H1 (cell line): ENCODE measurements at regions not wholly inside any gene's neighbourhood (a gene's known extent, or its start where the extent isn't known, plus 50 kb on each side); places are given as distances from the start of the nearest gene placed in this dataset.

ENCODE experiments used
- CTCF ChIA-PET: fragments of 300-600 bp; sonication (Branson Sonifier 250); formaldehyde crosslinking; loops from one replicate; lab custom pipeline; 2021; ENCODE audit not compliant: partially characterized antibody; lab: Charles Lee
- POLR2A ChIA-PET: fragments of 300-600 bp; sonication (Branson Sonifier 250); formaldehyde crosslinking; loops from one replicate; lab custom pipeline; 2021; ENCODE audit warnings: inconsistent platforms; ENCODE audit not compliant: partially characterized antibody; lab: Charles Lee
- DNase-seq, 2 experiments: peaks; one replicate each; pipeline versions ENCODE4 v3.0.0 to v3.0.0-alpha.2; 2010 to 2022; ENCODE audit warnings: low spot score in 2 of 2, low read depth in 1 of 2, mixed read lengths in 1 of 2
- FAIRE-seq: peaks from 2 replicates; lab custom pipeline; 2011; peaks lifted over from hg19 to GRCh38; lab: Jason Lieb, UNC
- H2AFZ ChIP-seq: 2 replicates; pipeline ENCODE4 v1.8.1; 2012; ENCODE audit warnings: low read length, inconsistent platforms
- H2AK5ac ChIP-seq: 2 replicates; pipeline ENCODE4 v1.6.1; 2013; ENCODE audit warnings: low read depth, low read length
- H2BK120ac ChIP-seq: replicated peaks from 2 replicates; pipeline ENCODE3; 2013; ENCODE audit warnings: low read depth, low read length, inconsistent platforms
- H2BK12ac ChIP-seq: 2 replicates; pipeline ENCODE4 v1.6.1; 2013; ENCODE audit warnings: low read depth, low read length
- H2BK15ac ChIP-seq: 2 replicates; pipeline ENCODE4 v1.6.1; 2013; ENCODE audit warnings: low read length
- H2BK20ac ChIP-seq: 2 replicates; pipeline ENCODE4 v1.6.1; 2013; ENCODE audit warnings: low read length
- H2BK5ac ChIP-seq: 2 replicates; pipeline ENCODE4 v1.6.1; 2013; ENCODE audit warnings: low read depth, low read length
- H3K14ac ChIP-seq: 2 replicates; pipeline ENCODE4 v1.6.1; 2013; ENCODE audit warnings: inconsistent platforms; ENCODE audit not compliant: insufficient read length
- H3K18ac ChIP-seq: 2 replicates; pipeline ENCODE4 v1.6.1; 2013; ENCODE audit warnings: low read length; ENCODE audit errors: extremely low read depth
- H3K23ac ChIP-seq: 2 replicates; pipeline ENCODE4 v1.6.1; 2013; ENCODE audit warnings: inconsistent platforms; ENCODE audit not compliant: insufficient read length
- H3K23me2 ChIP-seq: 2 replicates; pipeline ENCODE4 v1.6.1; 2013; ENCODE audit warnings: low read depth, low read length
- H3K27ac ChIP-seq: 2 replicates; pipeline ENCODE4 v1.6.1; 2011; ENCODE audit warnings: low read depth, low read length, inconsistent platforms
- H3K27me3 ChIP-seq, 4 experiments: replicated peaks in 1 of 4; 1 replicate in 1 of 4; 2 replicates in 3 of 4; pipeline versions ENCODE4 v1.6.1 to v1.8.1; 2011 to 2013; ENCODE audit warnings: low read length in 3 of 4, mild to moderate bottlenecking in 3 of 4, inconsistent platforms in 2 of 4, mixed read lengths in 2 of 4, moderate library complexity in 1 of 4; ENCODE audit not compliant: control insufficient read depth in 3 of 4, insufficient read depth in 3 of 4; ENCODE audit errors: extremely low read depth in 1 of 4
- H3K36me3 ChIP-seq, 4 experiments: 2 replicates each; pipeline versions ENCODE4 v1.6.1 to v1.8.1; 2011 to 2013; ENCODE audit warnings: mild to moderate bottlenecking in 4 of 4, low read length in 3 of 4, moderate library complexity in 2 of 4, control low read depth in 1 of 4, inconsistent platforms in 1 of 4; ENCODE audit not compliant: insufficient read depth in 4 of 4, control insufficient read depth in 2 of 4
- H3K4ac ChIP-seq: replicated peaks from 2 replicates; pipeline ENCODE3; 2013; ENCODE audit warnings: low read length, low read depth, mixed read lengths, inconsistent platforms; ENCODE audit not compliant: insufficient read length
- H3K4me1 ChIP-seq, 4 experiments: replicated peaks in 1 of 4; 1 replicate in 1 of 4; 2 replicates in 3 of 4; pipeline versions ENCODE4 v1.6.1 to v1.8.1; 2011 to 2013; ENCODE audit warnings: low read length in 3 of 4, inconsistent platforms in 2 of 4, mixed read lengths in 1 of 4; ENCODE audit not compliant: insufficient read depth in 4 of 4, control insufficient read depth in 3 of 4
- H3K4me2 ChIP-seq, 2 experiments: 2 replicates each; pipeline versions ENCODE4 v1.6.1 to v1.8.1; 2011 to 2013; ENCODE audit warnings: low read depth in 2 of 2, low read length in 2 of 2, control low read depth in 1 of 2, inconsistent platforms in 1 of 2, mild to moderate bottlenecking in 1 of 2; ENCODE audit not compliant: insufficient read depth in 1 of 2
- H3K4me3 ChIP-seq, 4 experiments: fragments of 200-600, 300-600 bp in 1 of 4; sonication (generic), shearing (Covaris generic), sonication (Bioruptor Twin) in 1 of 4; 2 replicates each; pipeline versions ENCODE4 v1.5.1 to v1.8.1; 2011 to 2016; ENCODE audit warnings: low read length in 4 of 4, low read depth in 3 of 4, control low read depth in 2 of 4, inconsistent platforms in 2 of 4, mild to moderate bottlenecking in 2 of 4, mixed read lengths in 1 of 4, moderate library complexity in 1 of 4; ENCODE audit not compliant: insufficient read depth in 2 of 4; ENCODE audit errors: extremely low read depth in 1 of 4
- H3K56ac ChIP-seq: replicated peaks from 2 replicates; pipeline ENCODE3; 2013; ENCODE audit warnings: low read depth, mild to moderate bottlenecking, mixed read lengths, low read length, inconsistent platforms; ENCODE audit not compliant: insufficient read length
- H3K79me1 ChIP-seq: 2 replicates; pipeline ENCODE4 v1.6.1; 2013; ENCODE audit warnings: low read depth, low read length, control low read depth
- H3K79me2 ChIP-seq, 2 experiments: 2 replicates each; pipeline versions ENCODE4 v1.6.1 to v1.8.1; 2012 to 2013; ENCODE audit warnings: low read length in 2 of 2, mild to moderate bottlenecking in 2 of 2, inconsistent platforms in 1 of 2; ENCODE audit not compliant: insufficient read depth in 2 of 2, control insufficient read depth in 1 of 2
- H3K9ac ChIP-seq, 4 experiments: replicated peaks in 1 of 4; 1 replicate in 1 of 4; 2 replicates in 3 of 4; pipeline versions ENCODE4 v1.6.1 to v1.8.1; 2011 to 2013; ENCODE audit warnings: low read depth in 3 of 4, low read length in 3 of 4, control low read depth in 2 of 4, mild to moderate bottlenecking in 2 of 4, moderate library complexity in 2 of 4, inconsistent platforms in 1 of 4; ENCODE audit errors: extremely low read depth in 1 of 4
- H3K9me3 ChIP-seq, 2 experiments: 2 replicates each; pipeline versions ENCODE4 v1.6.1 to v1.8.1; 2012 to 2013; ENCODE audit warnings: mild to moderate bottlenecking in 2 of 2, moderate library complexity in 2 of 2, control low read depth in 1 of 2, inconsistent platforms in 1 of 2, low read depth in 1 of 2, low read length in 1 of 2, mixed read lengths in 1 of 2; ENCODE audit not compliant: insufficient read depth in 2 of 2
- H4K20me1 ChIP-seq, 2 experiments: replicated peaks in 1 of 2; 2 replicates each; pipeline versions ENCODE3 to v1.8.1; 2011 to 2013; ENCODE audit warnings: inconsistent platforms in 2 of 2, low read length in 2 of 2, mild to moderate bottlenecking in 1 of 2; ENCODE audit not compliant: insufficient read depth in 2 of 2, control insufficient read depth in 1 of 2
- H4K5ac ChIP-seq: 2 replicates; pipeline ENCODE4 v1.6.1; 2013; ENCODE audit warnings: low read length, low read depth, mixed read lengths, inconsistent platforms; ENCODE audit not compliant: insufficient read length
- H4K8ac ChIP-seq: 2 replicates; pipeline ENCODE4 v1.8.0; 2013; ENCODE audit warnings: mild to moderate bottlenecking, moderate library complexity, low read length, inconsistent platforms; ENCODE audit not compliant: insufficient read depth; ENCODE audit errors: extremely low read depth
- H4K91ac ChIP-seq: replicated peaks from 2 replicates; pipeline ENCODE3; 2013; ENCODE audit warnings: low read length, mixed read lengths, inconsistent platforms; ENCODE audit not compliant: insufficient read length
- ASH2L ChIP-seq: fragments of 200-600, 300-600 bp; sonication (generic); IDR thresholded peaks from one replicate; pipeline ENCODE4 v1.7.1; 2017; ENCODE audit warnings: low read length
- ATF2 ChIP-seq: IDR thresholded peaks from 2 replicates; pipeline ENCODE4 v1.6.1; 2012; ENCODE audit warnings: low read length, inconsistent platforms
- CHD2 ChIP-seq: IDR thresholded peaks from 2 replicates; pipeline ENCODE4 v1.6.1; 2012; ENCODE audit warnings: low read length, improper control_type of control experiment
- KDM4A ChIP-seq: IDR thresholded peaks from one replicate; pipeline ENCODE4 v1.7.1; 2012; ENCODE audit warnings: low read depth, mild to moderate bottlenecking, moderate library complexity, low read length, inconsistent platforms; ENCODE audit not compliant: severe bottlenecking
- RAD21 ChIP-seq, 2 experiments: IDR thresholded peaks in 1 of 2; conservative IDR thresholded peaks in 1 of 2; 2 replicates each; pipeline ENCODE4 v1.6.1; 2011; ENCODE audit warnings: low read depth in 2 of 2, low read length in 2 of 2, improper control_type of control experiment in 1 of 2, inconsistent platforms in 1 of 2, mild to moderate bottlenecking in 1 of 2, moderate library complexity in 1 of 2
- SAP30 ChIP-seq: fragments of 300-600 bp; sonication (generic); IDR thresholded peaks from 2 replicates; pipeline ENCODE4 v1.7.1; 2012; ENCODE audit warnings: low read length, moderate library complexity, mild to moderate bottlenecking, inconsistent platforms; ENCODE audit not compliant: insufficient read depth, insufficient replicate concordance
- YY1 ChIP-seq: IDR thresholded peaks from 2 replicates; pipeline ENCODE4 v1.6.1; 2011; ENCODE audit warnings: low read depth, mild to moderate bottlenecking, low read length
- WGBS, 2 experiments: shearing (Covaris generic) in 1 of 2; methylation state at CpG; one replicate each; pipeline versions ENCODE4 v1.1.6 to v1.1.7; 2013 to 2015; ENCODE audit warnings: low lambda C conversion rate in 2 of 2, mixed read lengths in 2 of 2, inconsistent platforms in 1 of 2, low coverage in 1 of 2, missing lambda C conversion rate in 1 of 2; ENCODE audit not compliant: insufficient replicate concordance in 2 of 2, insufficient coverage in 1 of 2, insufficient read length in 1 of 2; ENCODE audit errors: extremely low coverage in 1 of 2, missing lambda C conversion rate in 1 of 2; 5-methylcytosine and 5-hydroxymethylcytosine counted together
- TF ChIP-seq, protein P1 (sequence below), 3 experiments: IDR thresholded peaks; 1 replicate in 2 of 3; 2 replicates in 1 of 3; pipeline versions ENCODE4 v1.5.1 to v1.6.1; 2011; ENCODE audit warnings: low read length in 3 of 3, mild to moderate bottlenecking in 3 of 3, inconsistent platforms in 2 of 3, low read depth in 1 of 3, moderate library complexity in 1 of 3; ENCODE audit not compliant: insufficient read depth in 1 of 3; ENCODE audit errors: control extremely low read depth in 1 of 3

DNA sequence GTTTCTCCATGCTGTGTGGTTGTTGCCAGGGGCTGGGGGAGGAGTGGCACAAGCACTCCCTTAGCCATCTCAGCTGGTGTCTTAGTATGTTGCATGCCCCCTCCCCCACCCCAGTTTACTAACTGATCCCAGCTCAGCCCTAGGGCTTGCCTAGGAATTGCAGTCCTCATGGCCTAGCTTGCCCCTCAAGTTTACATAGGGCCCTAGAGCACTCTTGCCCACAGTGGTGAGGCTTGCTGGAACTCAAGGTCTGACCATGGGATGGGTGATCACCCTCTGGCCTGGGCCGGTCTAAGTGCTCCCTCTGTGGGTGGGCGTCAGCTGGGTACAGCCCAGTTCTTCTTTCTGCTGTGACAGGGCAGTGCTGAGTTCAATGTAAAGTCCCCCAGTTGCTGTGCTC is 156.1 kb upstream of the PIEZO2 start:
- Histone ChIP-seq H3K27ac (no peak overlapping the region; the same call in 1 of the 2 replicates), H2BK12ac (no peak overlapping the region; the same call in 1 of the 2 replicates), H3K27me3 (no peaks in the 10 kb centered on the region), H2BK120ac (no peak overlapping the region), H3K79me2 (no peaks in the 10 kb centered on the region), H4K8ac (no peak overlapping the region), H3K14ac (no peak overlapping the region), H2AK5ac (no peak overlapping the region), H3K4me1 (peaks cover 0 to 4% (median 1%) of the 10 kb centered on the region in 4 experiments; a peak in 3 of 7 replicates), H2BK20ac (no peak overlapping the region), H3K56ac (no peak overlapping the region), H2AFZ (peak overlapping the region; percentile 85; the same call in 1 of the 2 replicates), H3K23ac (no peak overlapping the region), H4K91ac (no peak overlapping the region), H2BK5ac (no peak overlapping the region), H3K36me3 (no peaks in the 10 kb centered on the region), H3K9me3 (0 out of 4 replicates have a peak, but pooled peaks cover 0 to 4% of the 10 kb centered on the region in 2 experiments), H4K5ac (no peak overlapping the region), H3K9ac (no peak overlapping the region), H3K4me2 (no peak overlapping the region), H3K4me3 (no peak overlapping the region), H3K79me1 (no peaks in the 10 kb centered on the region), H4K20me1 (no peaks in the 10 kb centered on the region), H2BK15ac (no peak overlapping the region), H3K18ac (no peak overlapping the region), H3K4ac (no peak overlapping the region), H3K23me2 (no peaks in the 10 kb centered on the region)
- CTCF ChIA-PET = no interaction called here
- TF ChIP-seq ATF2 (no peak), ASH2L (peak; percentile 25), YY1 (no peak), CHD2 (no peak), KDM4A (no peak), RAD21 (IDR thresholded peaks at IDR 0.05 in 1 of 2, conservative IDR thresholded peaks at IDR 0.05 in 1 of 2; ENCODE audit: low read depth in 2 of 2, low read length in 2 of 2) (peak; percentile 27 to 47; a peak in 3 of 4 replicates), SAP30 (no peak)
- TF ChIP-seq, protein P1, sequence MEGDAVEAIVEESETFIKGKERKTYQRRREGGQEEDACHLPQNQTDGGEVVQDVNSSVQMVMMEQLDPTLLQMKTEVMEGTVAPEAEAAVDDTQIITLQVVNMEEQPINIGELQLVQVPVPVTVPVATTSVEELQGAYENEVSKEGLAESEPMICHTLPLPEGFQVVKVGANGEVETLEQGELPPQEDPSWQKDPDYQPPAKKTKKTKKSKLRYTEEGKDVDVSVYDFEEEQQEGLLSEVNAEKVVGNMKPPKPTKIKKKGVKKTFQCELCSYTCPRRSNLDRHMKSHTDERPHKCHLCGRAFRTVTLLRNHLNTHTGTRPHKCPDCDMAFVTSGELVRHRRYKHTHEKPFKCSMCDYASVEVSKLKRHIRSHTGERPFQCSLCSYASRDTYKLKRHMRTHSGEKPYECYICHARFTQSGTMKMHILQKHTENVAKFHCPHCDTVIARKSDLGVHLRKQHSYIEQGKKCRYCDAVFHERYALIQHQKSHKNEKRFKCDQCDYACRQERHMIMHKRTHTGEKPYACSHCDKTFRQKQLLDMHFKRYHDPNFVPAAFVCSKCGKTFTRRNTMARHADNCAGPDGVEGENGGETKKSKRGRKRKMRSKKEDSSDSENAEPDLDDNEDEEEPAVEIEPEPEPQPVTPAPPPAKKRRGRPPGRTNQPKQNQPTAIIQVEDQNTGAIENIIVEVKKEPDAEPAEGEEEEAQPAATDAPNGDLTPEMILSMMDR (IDR thresholded peaks at IDR 0.05; ENCODE audit: control extremely low read depth in 1 of 3, insufficient read depth in 1 of 3, low read depth in 1 of 3, low read length in 3 of 3) = peak; percentile 6 to 16 (median 13); a peak in 3 of 4 replicates
- no peak for DNase-seq
- no peak for FAIRE-seq
- 91% methylated on average over 2 of the region's 2 CpGs; no CpG with 5 or more reads in 1 of the 2 experiments for WGBS, 2 experiments
- POLR2A ChIA-PET = no interaction called here
